OCI-LY3 (cell line): ENCODE measurements at regions not wholly inside any gene's neighbourhood (a gene's known extent, or its start where the extent isn't known, plus 50 kb on each side); places are given as distances from the start of the nearest gene placed in this dataset.

Source experiments
- H2AFZ ChIP-seq: fragments of 200-600, 300-600 bp; shearing (Covaris generic); 2 replicates; pipeline ENCODE4 v1.6.0; 2014; ENCODE audit warnings: antibody characterized with exemption, low read depth, low read length
- H3K27ac ChIP-seq: fragments of 200-600, 300-600 bp; sonication (generic); 2 replicates; pipeline ENCODE4 v1.5.1; 2014; ENCODE audit warnings: mild to moderate bottlenecking, low read length, moderate library complexity, mixed read lengths
- H3K27me3 ChIP-seq: fragments of 200-600, 300-600 bp; sonication (generic); 2 replicates; pipeline ENCODE4 v1.6.1; 2014; ENCODE audit warnings: low read depth, low read length, mixed read lengths
- H3K36me3 ChIP-seq: fragments of 200-600, 300-600 bp; sonication (generic); replicated peaks from 2 replicates; pipeline ENCODE3; 2014; ENCODE audit warnings: low read depth, low read length, mixed read lengths
- H3K4me1 ChIP-seq: fragments of 300-600, 200-600 bp; sonication (generic); 2 replicates; pipeline ENCODE4 v1.6.1; 2014; ENCODE audit warnings: low read length, mixed read lengths
- H3K4me2 ChIP-seq: fragments of 200-600, 300-600 bp; sonication (generic); 2 replicates; pipeline ENCODE4 v1.6.1; 2014; ENCODE audit warnings: low read length, mixed read lengths
- H3K4me3 ChIP-seq: fragments of 300-600, 200-600 bp; sonication (generic); 2 replicates; pipeline ENCODE4 v1.5.1; 2014; ENCODE audit warnings: antibody characterized with exemption, mild to moderate bottlenecking, low read length, moderate library complexity
- H3K79me2 ChIP-seq: fragments of 300-600, 200-600 bp; shearing (Covaris generic); 2 replicates; pipeline ENCODE4 v1.6.1; 2014; ENCODE audit warnings: mild to moderate bottlenecking, low read length, mixed read lengths
- H3K9ac ChIP-seq: fragments of 300-600, 200-600 bp; shearing (Covaris generic); 2 replicates; pipeline ENCODE4 v1.6.0; 2014; ENCODE audit warnings: mild to moderate bottlenecking, low read length, moderate library complexity
- H3K9me3 ChIP-seq: fragments of 200-600, 300-600 bp; shearing (Covaris generic); 2 replicates; pipeline ENCODE4 v1.6.1; 2014; ENCODE audit warnings: low read length, mixed read lengths; ENCODE audit not compliant: insufficient read depth
- H4K20me1 ChIP-seq: fragments of 200-600, 300-600 bp; sonication (generic); 2 replicates; pipeline ENCODE4 v1.6.1; 2016; ENCODE audit warnings: low read length, mixed read lengths; ENCODE audit not compliant: insufficient read depth
- EZH2phosphoT487 ChIP-seq: fragments of 200-600 bp; shearing (Covaris generic); IDR thresholded peaks from 2 replicates; pipeline ENCODE4 v1.6.1; 2018; ENCODE audit warnings: antibody characterized with exemption, mixed run types, low read depth
- TF ChIP-seq, protein P1 (sequence below): fragments of 200-600, 300-600 bp; sonication (generic); IDR thresholded peaks from 2 replicates; pipeline ENCODE4 v1.5.1; 2014; ENCODE audit warnings: antibody characterized with exemption, low read length, low read depth

DNA sequence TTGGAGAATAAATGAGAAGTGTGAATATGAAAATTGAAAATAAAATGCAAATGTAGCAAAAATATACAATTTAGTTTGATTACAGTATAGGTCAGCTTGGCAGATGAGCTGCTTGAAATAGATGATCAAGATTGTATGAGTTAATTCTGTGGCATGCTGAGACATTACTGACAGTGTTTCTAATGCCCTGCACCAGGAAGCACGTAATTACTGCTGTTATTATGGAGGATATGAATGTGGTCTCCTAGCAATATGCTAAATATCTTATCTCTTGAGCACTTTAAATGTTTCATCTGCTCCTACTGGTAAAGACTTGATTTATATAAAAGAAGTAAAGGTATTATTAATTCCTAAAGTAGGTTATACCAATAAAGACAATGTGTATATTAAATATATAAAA lies 1015.5 kb downstream of the PLOD2 start:
- H3K9ac ChIP-seq = no peak overlapping the region
- no peaks in the 10 kb centered on the region for H3K4me1 ChIP-seq
- no peaks in the 10 kb centered on the region for H3K36me3 ChIP-seq
- no peak overlapping the region for H3K4me3 ChIP-seq
- TF ChIP-seq EZH2phosphoT487 = no peak
- TF ChIP-seq, protein P1, sequence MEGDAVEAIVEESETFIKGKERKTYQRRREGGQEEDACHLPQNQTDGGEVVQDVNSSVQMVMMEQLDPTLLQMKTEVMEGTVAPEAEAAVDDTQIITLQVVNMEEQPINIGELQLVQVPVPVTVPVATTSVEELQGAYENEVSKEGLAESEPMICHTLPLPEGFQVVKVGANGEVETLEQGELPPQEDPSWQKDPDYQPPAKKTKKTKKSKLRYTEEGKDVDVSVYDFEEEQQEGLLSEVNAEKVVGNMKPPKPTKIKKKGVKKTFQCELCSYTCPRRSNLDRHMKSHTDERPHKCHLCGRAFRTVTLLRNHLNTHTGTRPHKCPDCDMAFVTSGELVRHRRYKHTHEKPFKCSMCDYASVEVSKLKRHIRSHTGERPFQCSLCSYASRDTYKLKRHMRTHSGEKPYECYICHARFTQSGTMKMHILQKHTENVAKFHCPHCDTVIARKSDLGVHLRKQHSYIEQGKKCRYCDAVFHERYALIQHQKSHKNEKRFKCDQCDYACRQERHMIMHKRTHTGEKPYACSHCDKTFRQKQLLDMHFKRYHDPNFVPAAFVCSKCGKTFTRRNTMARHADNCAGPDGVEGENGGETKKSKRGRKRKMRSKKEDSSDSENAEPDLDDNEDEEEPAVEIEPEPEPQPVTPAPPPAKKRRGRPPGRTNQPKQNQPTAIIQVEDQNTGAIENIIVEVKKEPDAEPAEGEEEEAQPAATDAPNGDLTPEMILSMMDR = no peak
- no peak overlapping the region for H3K27ac ChIP-seq
- H2AFZ ChIP-seq = no peak overlapping the region
- no peaks in the 10 kb centered on the region for H4K20me1 ChIP-seq
- H3K27me3 ChIP-seq = no peaks in the 10 kb centered on the region
- no peaks in the 10 kb centered on the region for H3K79me2 ChIP-seq
- H3K4me2 ChIP-seq = no peak overlapping the region
- no peaks in the 10 kb centered on the region for H3K9me3 ChIP-seq

- no peak for TF ChIP-seq EZH2phosphoT487
- Histone ChIP-seq H3K4me3 (no peak overlapping the region), H3K27me3 (no peaks in the 10 kb centered on the region), H3K4me2 (no peak overlapping the region), H3K36me3 (no peaks in the 10 kb centered on the region), H3K9me3 (no peaks in the 10 kb centered on the region), H3K9ac (no peak overlapping the region), H3K27ac (no peak overlapping the region), H2AFZ (no peak overlapping the region), H3K4me1 (no peaks in the 10 kb centered on the region), H3K79me2 (no peaks in the 10 kb centered on the region), H4K20me1 (no peaks in the 10 kb centered on the region)
Measured at GRCh38 chr3:145159640-145160039, 1001.3 kb downstream of the PLOD2 start.

- H2AFZ ChIP-seq = no peak overlapping the region
- TF ChIP-seq, protein P1 = no peak
- TF ChIP-seq EZH2phosphoT487 = no peak
- no peak overlapping the region for H3K27ac ChIP-seq
- no peaks in the 10 kb centered on the region for H3K27me3 ChIP-seq
- no peak overlapping the region for H3K4me3 ChIP-seq
- no peak overlapping the region for H3K9ac ChIP-seq
- no peaks in the 10 kb centered on the region for H4K20me1 ChIP-seq
- no peaks in the 10 kb centered on the region for H3K36me3 ChIP-seq
- H3K9me3 ChIP-seq = no peaks in the 10 kb centered on the region
- no peaks in the 10 kb centered on the region for H3K79me2 ChIP-seq
- no peaks in the 10 kb centered on the region for H3K4me1 ChIP-seq
- no peak overlapping the region for H3K4me2 ChIP-seq
Measured at GRCh38 chr3:145170121-145170520, 990.9 kb downstream of the PLOD2 start.

GRCh38 chr3:145175626-145176025 lies 985.4 kb downstream of the PLOD2 start:
- no peak overlapping the region for H3K27ac ChIP-seq
- no peak for TF ChIP-seq EZH2phosphoT487
- TF ChIP-seq, protein P1 = no peak
- no peak overlapping the region for H3K9ac ChIP-seq

GRCh38 chr3:145176907-145177306 lies 984.1 kb downstream of the PLOD2 start:
- Histone ChIP-seq H3K79me2 (no peaks in the 10 kb centered on the region), H3K4me1 (no peaks in the 10 kb centered on the region), H3K4me2 (no peak overlapping the region), H3K27ac (no peak overlapping the region), H3K4me3 (no peak overlapping the region), H4K20me1 (no peaks in the 10 kb centered on the region), H3K9me3 (no peaks in the 10 kb centered on the region), H3K27me3 (no peaks in the 10 kb centered on the region), H2AFZ (0 out of 2 replicates have a peak overlapping the region, but pooled peaks have one; percentile 26), H3K9ac (no peak overlapping the region), H3K36me3 (no peaks in the 10 kb centered on the region)
- TF ChIP-seq EZH2phosphoT487 = no peak
- TF ChIP-seq, protein P1 = no peak

More at GRCh38 chr3:145175626-145176025, 985.4 kb downstream of the PLOD2 start:
- Histone ChIP-seq H3K4me1 (no peaks in the 10 kb centered on the region), H3K4me2 (no peak overlapping the region), H3K9me3 (no peaks in the 10 kb centered on the region), H3K79me2 (no peaks in the 10 kb centered on the region), H4K20me1 (no peaks in the 10 kb centered on the region), H3K36me3 (no peaks in the 10 kb centered on the region), H2AFZ (no peak overlapping the region), H3K27me3 (no peaks in the 10 kb centered on the region), H3K4me3 (no peak overlapping the region)
